Vagina (tissue), 2 donors: ENCODE measurements at regions not wholly inside any gene's neighbourhood (a gene's known extent, or its start where the extent isn't known, plus 50 kb on each side); places are given as distances from the start of the nearest gene placed in this dataset.

Experiments used
- DNase-seq, 2 donors: peaks; one replicate each; pipeline ENCODE4 v3.0.0-alpha.2; 2017; ENCODE audit errors: extremely low spot score in 2 of 2
- H3K27ac ChIP-seq: fragments of 200-600 bp; sonication (generic); one replicate; pipeline ENCODE4 v1.5.1; 2019
- H3K27me3 ChIP-seq: fragments of 200-600 bp; sonication (generic); one replicate; pipeline ENCODE4 v1.5.1; 2019
- H3K36me3 ChIP-seq, 2 donors: fragments of 200-600 bp; sonication (generic); one replicate each; pipeline ENCODE4 v1.5.1; 2017 to 2019
- H3K4me1 ChIP-seq: fragments of 200-600 bp; sonication (generic); one replicate; pipeline ENCODE4 v1.5.1; 2019
- H3K4me3 ChIP-seq, 2 donors: fragments of 200-600 bp; sonication (generic); 1 replicate in 1 of 2; 2 replicates in 1 of 2; pipeline ENCODE4 v1.5.1; 2016 to 2019
- H3K9me3 ChIP-seq: fragments of 200-600 bp; sonication (generic); one replicate; pipeline ENCODE4 v1.5.1; 2019
- CTCF ChIP-seq, 3 experiments: fragments of 450-650 bp in 2 of 3; fragments of 200-600 bp in 1 of 3; sonication (generic) in 1 of 3; IDR thresholded peaks; one replicate each; pipeline ENCODE4 v1.5.1; 2017 to 2019; ENCODE audit warnings: antibody characterized with exemption in 3 of 3, mild to moderate bottlenecking in 2 of 3, moderate library complexity in 2 of 3
- POLR2A ChIP-seq, 2 donors: fragments of 450-650 bp; IDR thresholded peaks; one replicate each; pipeline ENCODE4 v1.6.1; 2017; ENCODE audit warnings: antibody characterized with exemption in 2 of 2, mild to moderate bottlenecking in 2 of 2, moderate library complexity in 2 of 2
- POLR2AphosphoS5 ChIP-seq, 2 donors: sonication (generic); formaldehyde crosslinking; IDR thresholded peaks; one replicate each; pipeline ENCODE4 v1.9.0; 2017; ENCODE audit warnings: antibody characterized with exemption in 2 of 2, mild to moderate bottlenecking in 2 of 2, low read depth in 1 of 2; ENCODE audit not compliant: insufficient read depth in 1 of 2
- intact Hi-C: fragments of 100-400 bp; cut with DNase I; formaldehyde crosslinking; loops from one replicate; pipeline ENCODE4 v1.15.1; 2023

GRCh38 chr11:36928621-36929020 is 330.6 kb upstream of the RAG2 start:
- no peak for DNase-seq
- H3K27me3 ChIP-seq, result no peaks in the 10 kb centered on the region
- intact Hi-C loops, result no loop called here
- H3K27ac ChIP-seq, result no peak overlapping the region
- H3K9me3 ChIP-seq, result no peaks in the 10 kb centered on the region
- H3K4me3 ChIP-seq, result no peak overlapping the region
- TF ChIP-seq POLR2A (IDR thresholded peaks at IDR 0.05) (no peak), CTCF (IDR thresholded peaks at IDR 0.05) (no peak), POLR2AphosphoS5 (IDR thresholded peaks at IDR 0.05; ENCODE audit: insufficient read depth in 1 of 2, low read depth in 1 of 2) (no peak)
- H3K4me1 ChIP-seq, result no peaks in the 10 kb centered on the region
- H3K36me3 ChIP-seq, result no peaks in the 10 kb centered on the region

- Histone ChIP-seq H3K9me3 (no peaks in the 10 kb centered on the region), H3K27ac (no peak overlapping the region), H3K4me1 (no peaks in the 10 kb centered on the region), H3K27me3 (no peaks in the 10 kb centered on the region), H3K4me3 (no peak overlapping the region), H3K36me3 (no peaks in the 10 kb centered on the region)
- TF ChIP-seq POLR2AphosphoS5 (IDR thresholded peaks at IDR 0.05; ENCODE audit: insufficient read depth in 1 of 2, low read depth in 1 of 2) (no peak), POLR2A (IDR thresholded peaks at IDR 0.05) (no peak), CTCF (IDR thresholded peaks at IDR 0.05) (no peak)
- no peak for DNase-seq
- intact Hi-C loops, result loop anchor here (5.0 kb wide), 1 partner anchor 88 kb away; no protein-coding TSS in a partner anchor
These were observed 301.8 kb upstream of the RAG2 start for GRCh38 chr11:36899800-36900199.

- H3K9me3 ChIP-seq, result no peaks in the 10 kb centered on the region
- no peak overlapping the region for H3K4me3 ChIP-seq
- no peaks in the 10 kb centered on the region for H3K27me3 ChIP-seq
- H3K36me3 ChIP-seq, result no peaks in the 10 kb centered on the region
- no peak for DNase-seq
- no peak overlapping the region for H3K27ac ChIP-seq
- H3K4me1 ChIP-seq, result no peaks in the 10 kb centered on the region
- intact Hi-C loops, result no loop called here
- TF ChIP-seq CTCF (IDR thresholded peaks at IDR 0.05) (no peak), POLR2AphosphoS5 (IDR thresholded peaks at IDR 0.05; ENCODE audit: insufficient read depth in 1 of 2, low read depth in 1 of 2) (no peak), POLR2A (IDR thresholded peaks at IDR 0.05) (no peak)
These were observed 292.8 kb upstream of the RAG2 start for GRCh38 chr11:36890841-36891240.

GRCh38 chr11:36890121-36890679 is 292.2 kb upstream of the RAG2 start:
- intact Hi-C loops, result no loop called here
- DNase-seq, result no peak
- no peak for TF ChIP-seq POLR2A (IDR thresholded peaks at IDR 0.05)
- no peaks in the 10 kb centered on the region for H3K27me3 ChIP-seq
- H3K36me3 ChIP-seq, result no peaks in the 10 kb centered on the region
- no peaks in the 10 kb centered on the region for H3K9me3 ChIP-seq
- no peaks in the 10 kb centered on the region for H3K4me1 ChIP-seq
- H3K27ac ChIP-seq, result no peak overlapping the region
- H3K4me3 ChIP-seq, result no peak overlapping the region

DNA sequence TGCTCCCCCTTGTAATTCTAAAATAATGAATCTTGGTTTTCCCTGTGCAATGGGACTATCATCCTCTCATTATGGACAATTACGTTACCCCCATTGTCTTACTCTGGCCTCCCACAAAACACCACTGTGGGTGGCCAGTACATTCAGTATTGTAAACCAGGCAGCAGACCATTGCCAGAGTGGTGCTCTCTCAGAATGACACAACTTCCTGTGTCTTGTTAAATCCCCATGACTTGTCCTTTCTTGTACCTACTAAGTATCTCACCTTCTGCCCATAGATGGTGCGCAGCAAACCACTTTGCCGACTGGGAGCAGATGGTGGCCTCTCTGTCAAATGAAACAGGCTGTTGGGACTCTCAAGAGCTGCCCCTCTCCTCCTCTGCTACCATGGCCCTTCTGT is 287.1 kb upstream of the RAG2 start:
- no peak for DNase-seq
- Histone ChIP-seq H3K4me1 (no peaks in the 10 kb centered on the region), H3K4me3 (no peak overlapping the region), H3K36me3 (no peaks in the 10 kb centered on the region), H3K9me3 (no peaks in the 10 kb centered on the region), H3K27me3 (no peaks in the 10 kb centered on the region), H3K27ac (no peak overlapping the region)
- TF ChIP-seq POLR2A (IDR thresholded peaks at IDR 0.05), result no peak
- TF ChIP-seq CTCF (IDR thresholded peaks at IDR 0.05), result no peak
- no peak for TF ChIP-seq POLR2AphosphoS5 (IDR thresholded peaks at IDR 0.05; ENCODE audit: insufficient read depth in 1 of 2, low read depth in 1 of 2)
- intact Hi-C loops, result no loop called here
